Progenitor cell of endocrine pancreas (in vitro differentiated cells): ENCODE measurements at regions not wholly inside any gene's neighbourhood (a gene's known extent, or its start where the extent isn't known, plus 50 kb on each side); places are given as distances from the start of the nearest gene placed in this dataset.

Experiments
- DNase-seq: peaks from one replicate; pipeline ENCODE4 v3.0.0; 2021; ENCODE audit warnings: low spot score; ENCODE audit not compliant: unreplicated experiment
- H3K27ac Mint-ChIP-seq: 2 replicates; pipeline ENCODE4 v1.8.0; 2021; ENCODE audit warnings: mild to moderate bottlenecking, moderate library complexity, mixed read lengths
- H3K27me3 Mint-ChIP-seq: 2 replicates; pipeline ENCODE4 v1.8.0; 2021; ENCODE audit warnings: mixed read lengths
- H3K36me3 Mint-ChIP-seq: 2 replicates; pipeline ENCODE4 v1.8.0; 2022; ENCODE audit warnings: mixed read lengths; ENCODE audit not compliant: insufficient read depth
- H3K4me1 Mint-ChIP-seq: 2 replicates; pipeline ENCODE4 v1.8.0; 2021; ENCODE audit warnings: low read depth, mixed read lengths
- H3K4me3 Mint-ChIP-seq: 2 replicates; pipeline ENCODE4 v1.8.0; 2021; ENCODE audit warnings: low read depth, mild to moderate bottlenecking, moderate library complexity, mixed read lengths
- H3K9me3 Mint-ChIP-seq: 2 replicates; pipeline ENCODE4 v1.8.0; 2021; ENCODE audit warnings: low read depth, mixed read lengths
- CTCF ChIP-seq: fragments of 200-600 bp; sonication (generic); IDR thresholded peaks from one replicate; pipeline ENCODE4 v1.5.0; 2021; ENCODE audit warnings: antibody characterized with exemption, mild to moderate bottlenecking; ENCODE audit not compliant: unreplicated experiment

- H3K27ac Mint-ChIP-seq, result peak overlapping the region; percentile 81
- no peak overlapping the region for H3K4me3 Mint-ChIP-seq
- no peaks in the 10 kb centered on the region for H3K9me3 Mint-ChIP-seq
- no peak for TF ChIP-seq CTCF
- H3K4me1 Mint-ChIP-seq, result peaks cover 15% of the 10 kb centered on the region
- no peaks in the 10 kb centered on the region for H3K27me3 Mint-ChIP-seq
- no peak for DNase-seq
- H3K36me3 Mint-ChIP-seq, result no peaks in the 10 kb centered on the region
These were observed 477.5 kb upstream of the DAB1 start for GRCh38 chr1:57901208-57901919.

GRCh38 chr1:57898531-57898930 is 474.7 kb upstream of the DAB1 start:
- H3K27me3 Mint-ChIP-seq, result no peaks in the 10 kb centered on the region
- no peak overlapping the region for H3K4me3 Mint-ChIP-seq
- TF ChIP-seq CTCF, result no peak
- H3K9me3 Mint-ChIP-seq, result no peaks in the 10 kb centered on the region
- peaks cover 22% of the 10 kb centered on the region for H3K4me1 Mint-ChIP-seq
- H3K36me3 Mint-ChIP-seq, result no peaks in the 10 kb centered on the region
- DNase-seq, result no peak
- no peak overlapping the region for H3K27ac Mint-ChIP-seq

- Mint-ChIP-seq H3K9me3 (no peaks in the 10 kb centered on the region), H3K27me3 (no peaks in the 10 kb centered on the region), H3K4me3 (no peak overlapping the region), H3K27ac (no peak overlapping the region), H3K4me1 (peaks cover 25% of the 10 kb centered on the region), H3K36me3 (no peaks in the 10 kb centered on the region)
- no peak for TF ChIP-seq CTCF
- no peak for DNase-seq
These were observed 473.7 kb upstream of the DAB1 start for GRCh38 chr1:57897581-57897980.

- Mint-ChIP-seq H3K4me1 (peaks cover 11% of the 10 kb centered on the region), H3K27me3 (no peaks in the 10 kb centered on the region), H3K36me3 (no peaks in the 10 kb centered on the region), H3K27ac (no peak overlapping the region), H3K9me3 (no peaks in the 10 kb centered on the region), H3K4me3 (no peak overlapping the region)
- DNase-seq, result no peak
- TF ChIP-seq CTCF, result no peak
These were observed 470.5 kb upstream of the DAB1 start for GRCh38 chr1:57894315-57894714.

GRCh38 chr1:57889676-57890320 is 465.9 kb upstream of the DAB1 start:
- H3K9me3 Mint-ChIP-seq, result no peaks in the 10 kb centered on the region
- H3K36me3 Mint-ChIP-seq, result no peaks in the 10 kb centered on the region
- no peak overlapping the region for H3K4me3 Mint-ChIP-seq
- peaks cover 34% of the 10 kb centered on the region for H3K4me1 Mint-ChIP-seq
- DNase-seq, result no peak
- H3K27ac Mint-ChIP-seq, result no peak overlapping the region
- H3K27me3 Mint-ChIP-seq, result no peaks in the 10 kb centered on the region
- TF ChIP-seq CTCF, result no peak
